Neural crest cell (in vitro differentiated cells): ENCODE measurements at regions not wholly inside any gene's neighbourhood (a gene's known extent, or its start where the extent isn't known, plus 50 kb on each side); places are given as distances from the start of the nearest gene placed in this dataset.
A peak's percentile ranks its signal among the peaks of the same experiment; 100 is the strongest.

ENCODE experiments used
- DNase-seq: peaks from one replicate; pipeline ENCODE4 v3.0.0; 2021; ENCODE audit warnings: low read depth, mixed read lengths, low spot score
- H3K27ac Mint-ChIP-seq: one replicate; pipeline ENCODE4 v1.8.0; 2021; ENCODE audit warnings: mild to moderate bottlenecking, mixed read lengths; ENCODE audit not compliant: unreplicated experiment
- H3K27me3 Mint-ChIP-seq: 2 replicates; pipeline ENCODE4 v1.8.0; 2021; ENCODE audit warnings: low read depth, mild to moderate bottlenecking, mixed read lengths
- H3K36me3 Mint-ChIP-seq: 2 replicates; pipeline ENCODE4 v1.8.0; 2021; ENCODE audit warnings: low read depth, mild to moderate bottlenecking, mixed read lengths
- H3K4me1 Mint-ChIP-seq: 2 replicates; pipeline ENCODE4 v1.8.0; 2021; ENCODE audit warnings: mixed read lengths
- H3K4me3 Mint-ChIP-seq: one replicate; pipeline ENCODE4 v1.8.0; 2021; ENCODE audit warnings: mild to moderate bottlenecking, mixed read lengths
- H3K9me3 Mint-ChIP-seq: 2 replicates; pipeline ENCODE4 v1.8.0; 2021; ENCODE audit warnings: mixed read lengths
- TF ChIP-seq, protein P1 (sequence below): fragments of 200-600 bp; sonication (generic); conservative IDR thresholded peaks from 2 replicates; pipeline ENCODE4 v1.5.0; 2021; ENCODE audit warnings: antibody characterized with exemption, mild to moderate bottlenecking

GRCh38 chr4:184541907-184542306, 67.6 kb upstream of the IRF2 start:
- Mint-ChIP-seq H3K4me1 (peaks cover 16% of the 10 kb centered on the region), H3K9me3 (no peaks in the 10 kb centered on the region), H3K36me3 (no peaks in the 10 kb centered on the region), H3K27ac (no peak overlapping the region), H3K27me3 (no peaks in the 10 kb centered on the region), H3K4me3 (no peak overlapping the region)
- DNase-seq, result no peak
- TF ChIP-seq, protein P1, sequence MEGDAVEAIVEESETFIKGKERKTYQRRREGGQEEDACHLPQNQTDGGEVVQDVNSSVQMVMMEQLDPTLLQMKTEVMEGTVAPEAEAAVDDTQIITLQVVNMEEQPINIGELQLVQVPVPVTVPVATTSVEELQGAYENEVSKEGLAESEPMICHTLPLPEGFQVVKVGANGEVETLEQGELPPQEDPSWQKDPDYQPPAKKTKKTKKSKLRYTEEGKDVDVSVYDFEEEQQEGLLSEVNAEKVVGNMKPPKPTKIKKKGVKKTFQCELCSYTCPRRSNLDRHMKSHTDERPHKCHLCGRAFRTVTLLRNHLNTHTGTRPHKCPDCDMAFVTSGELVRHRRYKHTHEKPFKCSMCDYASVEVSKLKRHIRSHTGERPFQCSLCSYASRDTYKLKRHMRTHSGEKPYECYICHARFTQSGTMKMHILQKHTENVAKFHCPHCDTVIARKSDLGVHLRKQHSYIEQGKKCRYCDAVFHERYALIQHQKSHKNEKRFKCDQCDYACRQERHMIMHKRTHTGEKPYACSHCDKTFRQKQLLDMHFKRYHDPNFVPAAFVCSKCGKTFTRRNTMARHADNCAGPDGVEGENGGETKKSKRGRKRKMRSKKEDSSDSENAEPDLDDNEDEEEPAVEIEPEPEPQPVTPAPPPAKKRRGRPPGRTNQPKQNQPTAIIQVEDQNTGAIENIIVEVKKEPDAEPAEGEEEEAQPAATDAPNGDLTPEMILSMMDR, result no peak

DNA sequence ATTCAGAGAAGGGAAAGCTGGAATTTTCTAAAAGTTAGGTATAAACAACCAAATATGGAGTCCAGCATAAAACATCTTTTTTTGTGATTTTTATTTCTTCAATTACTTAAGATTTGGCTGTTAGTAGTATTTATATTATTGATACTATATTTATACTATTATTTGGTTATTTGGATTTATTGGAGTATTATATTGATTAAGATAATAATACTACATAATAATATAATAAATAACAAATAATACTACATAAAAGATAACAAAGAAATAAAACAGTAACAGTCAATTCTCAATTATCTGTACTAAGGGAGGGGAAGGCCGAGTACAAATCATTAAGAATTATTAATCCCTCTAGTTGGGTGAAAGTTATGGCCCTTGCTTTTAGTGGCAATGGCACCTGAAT, 66.0 kb upstream of the IRF2 start:
- H3K4me1 Mint-ChIP-seq, result peaks cover 30% of the 10 kb centered on the region
- TF ChIP-seq, protein P1, result no peak

GRCh38 chr4:184538023-184538599, 63.8 kb upstream of the IRF2 start:
- H3K36me3 Mint-ChIP-seq, result no peaks in the 10 kb centered on the region
- H3K4me1 Mint-ChIP-seq, result peaks cover 45% of the 10 kb centered on the region
- TF ChIP-seq, protein P1, result peak; percentile 72
- peak overlapping the region; percentile 97 for H3K27ac Mint-ChIP-seq
- H3K9me3 Mint-ChIP-seq, result no peaks in the 10 kb centered on the region
- H3K4me3 Mint-ChIP-seq, result peak overlapping the region; percentile 95
- peak; percentile 59 for DNase-seq
- H3K27me3 Mint-ChIP-seq, result no peaks in the 10 kb centered on the region

More for the DNA sequence above, 66.0 kb upstream of the IRF2 start:
- no peak overlapping the region for H3K27ac Mint-ChIP-seq
- H3K4me3 Mint-ChIP-seq, result no peak overlapping the region
- H3K27me3 Mint-ChIP-seq, result no peaks in the 10 kb centered on the region
- no peaks in the 10 kb centered on the region for H3K9me3 Mint-ChIP-seq
- no peaks in the 10 kb centered on the region for H3K36me3 Mint-ChIP-seq
- no peak for DNase-seq

DNA sequence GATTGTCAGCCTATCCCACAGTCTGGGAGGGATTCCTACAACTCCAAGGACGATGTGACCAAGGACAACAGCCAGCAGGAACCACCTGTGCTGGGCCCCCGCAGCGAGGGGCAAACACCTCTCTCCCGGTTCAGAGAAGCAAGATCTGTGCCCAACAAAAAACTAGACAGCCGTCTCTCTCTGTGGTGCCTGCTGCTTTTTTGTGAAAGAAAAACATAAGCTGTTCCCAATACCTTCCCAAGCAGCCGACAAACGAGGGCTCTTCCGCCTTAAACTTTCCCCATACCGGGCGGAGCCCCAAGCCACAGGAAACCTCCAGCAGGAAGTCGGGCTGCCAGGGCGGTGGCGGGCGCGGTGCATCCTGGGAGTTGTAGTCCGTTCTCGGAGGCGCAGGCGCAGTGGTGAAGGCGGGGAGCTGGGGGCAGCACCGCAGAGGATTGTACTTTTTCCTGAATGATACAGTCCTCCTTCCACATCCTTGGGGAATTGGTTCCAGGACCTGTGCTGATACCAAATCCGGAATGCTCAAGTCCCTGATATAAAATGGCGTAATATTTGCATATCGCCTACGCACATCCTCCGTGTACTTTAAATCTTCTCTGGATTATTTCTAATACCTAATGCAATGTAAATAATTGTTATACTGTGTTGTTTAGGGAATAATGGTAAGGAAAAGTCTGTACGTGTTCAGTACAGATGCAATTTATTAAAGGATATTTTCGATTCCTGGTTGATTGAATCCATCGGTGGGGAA, 63.1 kb upstream of the IRF2 start:
- Mint-ChIP-seq H3K27me3 (no peaks in the 10 kb centered on the region), H3K4me3 (peak overlapping the region; percentile 95), H3K36me3 (no peaks in the 10 kb centered on the region), H3K4me1 (peaks cover 45% of the 10 kb centered on the region), H3K9me3 (no peaks in the 10 kb centered on the region), H3K27ac (peak overlapping the region; percentile 97)
- TF ChIP-seq, protein P1, result no peak
- DNase-seq, result peak; percentile 97

- Mint-ChIP-seq H3K36me3 (no peaks in the 10 kb centered on the region), H3K4me1 (peaks cover 45% of the 10 kb centered on the region), H3K27me3 (no peaks in the 10 kb centered on the region), H3K4me3 (peak overlapping the region; percentile 95), H3K27ac (peak overlapping the region; percentile 97), H3K9me3 (no peaks in the 10 kb centered on the region)
- DNase-seq, result no peak
- TF ChIP-seq, protein P1, result no peak
Measured at GRCh38 chr4:184536881-184537248, 62.5 kb upstream of the IRF2 start.
